Right hindlimb (tissue), 1 donor: ENCODE measurements at regions not wholly inside any gene's neighbourhood (a gene's known extent, or its start where the extent isn't known, plus 50 kb on each side); places are given as distances from the start of the nearest gene placed in this dataset.
"Not testable (repeated sequence)": the region's sequence is repeated elsewhere in the genome, so short reads cannot be mapped to it uniquely, and the experiment has no call there.

ENCODE experiments used
- DNase-seq: peaks from one replicate; pipeline ENCODE4 v3.0.0-alpha.2; 2018

- DNase-seq, result no peak
Observed at GRCh38 chr12:27133022-27133590, 50.7 kb upstream of the C12orf71 start.

- DNase-seq, result no peak
Observed at GRCh38 chr12:27140478-27140969, 58.1 kb upstream of the C12orf71 start.

- peak; percentile 63 for DNase-seq
Observed at GRCh38 chr12:27142101-27142721, 59.8 kb upstream of the C12orf71 start.

GRCh38 chr12:27143256-27144069, 61.1 kb upstream of the C12orf71 start:
- DNase-seq, result no peak

GRCh38 chr12:27145725-27146124, 63.3 kb upstream of the C12orf71 start:
- DNase-seq, result not testable (repeated sequence)

GRCh38 chr12:27148373-27148772, 66.0 kb upstream of the C12orf71 start:
- no peak for DNase-seq

GRCh38 chr12:27148791-27149190, 66.4 kb upstream of the C12orf71 start:
- DNase-seq, result no peak

- no peak for DNase-seq
Observed at GRCh38 chr12:27151479-27151878, 69.1 kb upstream of the C12orf71 start.

GRCh38 chr12:27158297-27158696, 75.9 kb upstream of the C12orf71 start:
- DNase-seq, result no peak

GRCh38 chr12:27161458-27162228, 79.3 kb upstream of the C12orf71 start:
- no peak for DNase-seq

GRCh38 chr12:27162229-27162537, 79.8 kb upstream of the C12orf71 start:
- no peak for DNase-seq

GRCh38 chr12:27163048-27163715, 80.8 kb upstream of the C12orf71 start:
- no peak for DNase-seq

- no peak for DNase-seq
Observed at GRCh38 chr12:27163894-27164293, 80.2 kb upstream of the STK38L start.

- DNase-seq, result no peak
Observed at GRCh38 chr12:27164330-27165040, 79.6 kb upstream of the STK38L start.

- not testable (repeated sequence) for DNase-seq
Observed at GRCh38 chr12:27165958-27166357, 78.1 kb upstream of the STK38L start.

- DNase-seq, result not testable (repeated sequence)
Observed at GRCh38 chr12:27171494-27171893, 72.6 kb upstream of the STK38L start.

- DNase-seq, result no peak
Observed at GRCh38 chr12:27176765-27177164, 67.3 kb upstream of the STK38L start.

GRCh38 chr12:27177706-27178105, 66.4 kb upstream of the STK38L start:
- no peak for DNase-seq

- no peak for DNase-seq
Observed at GRCh38 chr12:27178255-27178654, 65.8 kb upstream of the STK38L start.

- no peak for DNase-seq
Observed at GRCh38 chr12:27178723-27179399, 65.2 kb upstream of the STK38L start.
